ENCODE measurements at regions not wholly inside any gene's neighbourhood (a gene's known extent, or its start where the extent isn't known, plus 50 kb on each side); places are given as distances from the start of the nearest gene placed in this dataset.

GRCh38 chr20:24063100-24063499, 74.5 kb upstream of the GGTLC1 start:
- DNase-seq (ENCODE audit: low spot score): no peak

- no peak for DNase-seq (ENCODE audit: low spot score)
Observed at GRCh38 chr20:24060851-24061590, 72.4 kb upstream of the GGTLC1 start.

GRCh38 chr20:24059174-24059573, 70.6 kb upstream of the GGTLC1 start:
- DNase-seq (ENCODE audit: low spot score): no peak

GRCh38 chr20:24056491-24056890, 67.9 kb upstream of the GGTLC1 start:
- DNase-seq (ENCODE audit: low spot score): no peak

- no peak for DNase-seq (ENCODE audit: low spot score)
Observed at GRCh38 chr20:24052599-24053275, 64.2 kb upstream of the GGTLC1 start.

- DNase-seq (ENCODE audit: low spot score): no peak
Observed at GRCh38 chr20:24051160-24051559, 62.6 kb upstream of the GGTLC1 start.

- DNase-seq (ENCODE audit: low spot score): no peak
Observed at GRCh38 chr20:24050119-24050518, 61.5 kb upstream of the GGTLC1 start.

GRCh38 chr20:24049081-24049480, 60.5 kb upstream of the GGTLC1 start:
- DNase-seq (ENCODE audit: low spot score): no peak

- no peak for DNase-seq (ENCODE audit: low spot score)
Observed at GRCh38 chr20:24048024-24048611, 59.5 kb upstream of the GGTLC1 start.

GRCh38 chr20:24046888-24047287, 58.3 kb upstream of the GGTLC1 start:
- no peak for DNase-seq (ENCODE audit: low spot score)

GRCh38 chr20:24045621-24046318, 57.2 kb upstream of the GGTLC1 start:
- no peak for DNase-seq (ENCODE audit: low spot score)

- no peak for DNase-seq (ENCODE audit: low spot score)
Observed at GRCh38 chr20:24043294-24043693, 54.7 kb upstream of the GGTLC1 start.

- DNase-seq (ENCODE audit: low spot score): no peak
Observed at GRCh38 chr20:24042646-24043045, 54.1 kb upstream of the GGTLC1 start.

GRCh38 chr20:24040896-24041459, 52.4 kb upstream of the GGTLC1 start:
- no peak for DNase-seq (ENCODE audit: low spot score)

GRCh38 chr20:24039196-24039595, 50.6 kb upstream of the GGTLC1 start:
- no peak for DNase-seq (ENCODE audit: low spot score)
